ENCODE measurements at regions not wholly inside any gene's neighbourhood (a gene's known extent, or its start where the extent isn't known, plus 50 kb on each side); places are given as distances from the start of the nearest gene placed in this dataset.
A peak's percentile ranks its signal among the peaks of the same experiment; 100 is the strongest.

- Mint-ChIP-seq H3K4me1 (ENCODE audit: insufficient read depth, unreplicated experiment) (no peaks in the 10 kb centered on the region), H3K27ac (ENCODE audit: low read depth, unreplicated experiment) (no peak overlapping the region), H3K9me3 (ENCODE audit: unreplicated experiment) (peaks cover 22% of the 10 kb centered on the region), H3K4me3 (ENCODE audit: unreplicated experiment) (no peak overlapping the region), H3K27me3 (ENCODE audit: insufficient read depth, unreplicated experiment) (no peaks in the 10 kb centered on the region), H3K36me3 (ENCODE audit: insufficient read depth, unreplicated experiment) (no peaks in the 10 kb centered on the region)
- POLR2A ChIA-PET, result no interaction called here
- BruUV-seq (replicated peaks), result no TSS peak
- no peak for DNase-seq (ENCODE audit: unreplicated experiment)
- TF ChIP-seq CTCF (IDR thresholded peaks at IDR 0.05; ENCODE audit: unreplicated experiment), result no peak
- intact Hi-C loops (cut with micrococcal nuclease), result no loop called here
- CTCF ChIA-PET, result interaction anchor here (0.6 kb wide), 1 partner anchor 1639 kb away, joined by 3 read pairs; no protein-coding TSS in a partner anchor
Observed at GRCh38 chr2:117126656-117127055, 687.8 kb upstream of the DDX18 start.

- CTCF ChIA-PET, result no interaction called here
- intact Hi-C loops (cut with micrococcal nuclease), result no loop called here
- H3K27ac Mint-ChIP-seq (ENCODE audit: low read depth, unreplicated experiment), result no peak overlapping the region
- H3K9me3 Mint-ChIP-seq (ENCODE audit: unreplicated experiment), result peaks cover 22% of the 10 kb centered on the region
- no peaks in the 10 kb centered on the region for H3K4me1 Mint-ChIP-seq (ENCODE audit: insufficient read depth, unreplicated experiment)
- TF ChIP-seq CTCF (IDR thresholded peaks at IDR 0.05; ENCODE audit: unreplicated experiment), result no peak
- no peak overlapping the region for H3K4me3 Mint-ChIP-seq (ENCODE audit: unreplicated experiment)
- no peaks in the 10 kb centered on the region for H3K36me3 Mint-ChIP-seq (ENCODE audit: insufficient read depth, unreplicated experiment)
- H3K27me3 Mint-ChIP-seq (ENCODE audit: insufficient read depth, unreplicated experiment), result no peaks in the 10 kb centered on the region
- POLR2A ChIA-PET, result no interaction called here
- BruUV-seq (replicated peaks), result no TSS peak
- DNase-seq (ENCODE audit: unreplicated experiment), result no peak
Observed at GRCh38 chr2:117127680-117128079, 686.8 kb upstream of the DDX18 start.

- no peak overlapping the region for H3K27ac Mint-ChIP-seq (ENCODE audit: low read depth, unreplicated experiment)
- no peak for DNase-seq (ENCODE audit: unreplicated experiment)
- no peak overlapping the region for H3K4me3 Mint-ChIP-seq (ENCODE audit: unreplicated experiment)
- intact Hi-C loops (cut with micrococcal nuclease), result no loop called here
- no peaks in the 10 kb centered on the region for H3K27me3 Mint-ChIP-seq (ENCODE audit: insufficient read depth, unreplicated experiment)
- H3K4me1 Mint-ChIP-seq (ENCODE audit: insufficient read depth, unreplicated experiment), result no peaks in the 10 kb centered on the region
- no peak for TF ChIP-seq CTCF (IDR thresholded peaks at IDR 0.05; ENCODE audit: unreplicated experiment)
- no TSS peak for BruUV-seq (replicated peaks)
- POLR2A ChIA-PET, result no interaction called here
- CTCF ChIA-PET, result no interaction called here
- no peaks in the 10 kb centered on the region for H3K36me3 Mint-ChIP-seq (ENCODE audit: insufficient read depth, unreplicated experiment)
- H3K9me3 Mint-ChIP-seq (ENCODE audit: unreplicated experiment), result peaks cover 22% of the 10 kb centered on the region
Observed at GRCh38 chr2:117128461-117128860, 686.0 kb upstream of the DDX18 start.

- Mint-ChIP-seq H3K4me3 (ENCODE audit: unreplicated experiment) (no peak overlapping the region), H3K4me1 (ENCODE audit: insufficient read depth, unreplicated experiment) (no peaks in the 10 kb centered on the region), H3K27ac (ENCODE audit: low read depth, unreplicated experiment) (no peak overlapping the region), H3K27me3 (ENCODE audit: insufficient read depth, unreplicated experiment) (no peaks in the 10 kb centered on the region), H3K9me3 (ENCODE audit: unreplicated experiment) (no peaks in the 10 kb centered on the region), H3K36me3 (ENCODE audit: insufficient read depth, unreplicated experiment) (no peaks in the 10 kb centered on the region)
- intact Hi-C loops (cut with micrococcal nuclease), result no loop called here
- ChIA-PET POLR2A (no interaction called here), CTCF (no interaction called here)
- no TSS peak for BruUV-seq (replicated peaks)
- DNase-seq (ENCODE audit: unreplicated experiment), result peak; percentile 23
- TF ChIP-seq CTCF (IDR thresholded peaks at IDR 0.05; ENCODE audit: unreplicated experiment), result no peak
Observed at GRCh38 chr2:117137371-117137770, 677.1 kb upstream of the DDX18 start.
